SK-N-SH treated with all-trans-retinoic acid at 6 μM for 48 hours (cell line): ENCODE measurements at regions not wholly inside any gene's neighbourhood (a gene's known extent, or its start where the extent isn't known, plus 50 kb on each side); places are given as distances from the start of the nearest gene placed in this dataset.

ENCODE experiments used
- ATAC-seq: fragments of 200-7000 bp; cut with Tn5 transposase; 3 replicates; pipeline ENCODE4 v1.9.1; 2020; ENCODE audit warnings: mild to moderate bottlenecking, moderate library complexity
- CSDC2 ChIP-seq: fragments of 250-450 bp; sonication (Bioruptor Pico); IDR thresholded peaks from 2 replicates; pipeline ENCODE4 v1.5.0; 2020; ENCODE audit warnings: mild to moderate bottlenecking, moderate library complexity
- ISL1 ChIP-seq: fragments of 250-450 bp; sonication (Bioruptor Pico); IDR thresholded peaks from 2 replicates; pipeline ENCODE4 v2.1.2; 2022; ENCODE audit warnings: mild to moderate bottlenecking, moderate library complexity
- OSR1 ChIP-seq: fragments of 250-450 bp; sonication (Bioruptor Pico); IDR thresholded peaks from 2 replicates; pipeline ENCODE4 v1.8.0; 2022; ENCODE audit warnings: moderate library complexity, mild to moderate bottlenecking, inconsistent platforms
- PPARA ChIP-seq: fragments of 250-450 bp; sonication (Bioruptor Pico); IDR thresholded peaks from 2 replicates; pipeline ENCODE4 v1.5.0; 2020; ENCODE audit warnings: mild to moderate bottlenecking, borderline replicate concordance
- ZC3H10 ChIP-seq: fragments of 250-450 bp; sonication (Bioruptor Pico); IDR thresholded peaks from 2 replicates; pipeline ENCODE4 v1.5.1; 2021; ENCODE audit warnings: mild to moderate bottlenecking, moderate library complexity
- ZNF565 ChIP-seq: fragments of 450-650 bp; formaldehyde crosslinking; conservative IDR thresholded peaks from 2 replicates; pipeline ENCODE4 v1.5.0; 2020; ENCODE audit warnings: low read depth, mild to moderate bottlenecking, moderate library complexity
- TF ChIP-seq, protein P1 (sequence below): fragments of 250-450 bp; sonication (Bioruptor Pico); IDR thresholded peaks from 2 replicates; pipeline ENCODE4 v1.5.1; 2021; ENCODE audit warnings: mild to moderate bottlenecking, moderate library complexity
- TF ChIP-seq, protein P2 (sequence below): fragments of 250-450 bp; sonication (Bioruptor Pico); IDR thresholded peaks from 2 replicates; pipeline ENCODE4 v1.8.0; 2021; ENCODE audit warnings: low read depth, mild to moderate bottlenecking, moderate library complexity, borderline replicate concordance

DNA sequence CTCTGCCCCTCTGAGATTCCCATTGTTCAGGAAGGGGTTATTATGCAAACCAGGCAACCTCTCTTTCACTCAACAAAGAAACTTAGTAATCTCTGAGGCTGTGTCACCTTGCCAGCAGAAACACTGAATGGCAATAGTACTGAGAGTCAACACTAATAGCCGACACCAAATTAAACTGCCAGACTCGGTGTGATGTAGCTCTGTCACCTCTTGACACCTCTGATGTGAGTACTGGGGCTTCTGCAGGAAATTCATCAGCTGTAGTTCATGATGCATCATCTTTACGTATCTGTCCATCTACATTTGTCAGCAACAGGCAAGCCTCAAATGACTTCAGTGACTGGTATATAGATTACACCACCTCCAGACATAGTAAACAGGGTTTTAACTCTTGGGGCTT is 65.0 kb upstream of the ONECUT1 start:
- no peak for TF ChIP-seq ZNF565 (CRISPR knock-in tag)
- TF ChIP-seq CSDC2 = no peak
- no peak for TF ChIP-seq ZC3H10 (CRISPR knock-in tag)
- TF ChIP-seq, protein P1, sequence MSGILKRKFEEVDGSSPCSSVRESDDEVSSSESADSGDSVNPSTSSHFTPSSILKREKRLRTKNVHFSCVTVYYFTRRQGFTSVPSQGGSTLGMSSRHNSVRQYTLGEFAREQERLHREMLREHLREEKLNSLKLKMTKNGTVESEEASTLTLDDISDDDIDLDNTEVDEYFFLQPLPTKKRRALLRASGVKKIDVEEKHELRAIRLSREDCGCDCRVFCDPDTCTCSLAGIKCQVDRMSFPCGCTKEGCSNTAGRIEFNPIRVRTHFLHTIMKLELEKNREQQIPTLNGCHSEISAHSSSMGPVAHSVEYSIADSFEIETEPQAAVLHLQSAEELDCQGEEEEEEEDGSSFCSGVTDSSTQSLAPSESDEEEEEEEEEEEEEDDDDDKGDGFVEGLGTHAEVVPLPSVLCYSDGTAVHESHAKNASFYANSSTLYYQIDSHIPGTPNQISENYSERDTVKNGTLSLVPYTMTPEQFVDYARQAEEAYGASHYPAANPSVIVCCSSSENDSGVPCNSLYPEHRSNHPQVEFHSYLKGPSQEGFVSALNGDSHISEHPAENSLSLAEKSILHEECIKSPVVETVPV (CRISPR knock-in tag) = no peak
- no peak for TF ChIP-seq OSR1 (CRISPR knock-in tag)

DNA sequence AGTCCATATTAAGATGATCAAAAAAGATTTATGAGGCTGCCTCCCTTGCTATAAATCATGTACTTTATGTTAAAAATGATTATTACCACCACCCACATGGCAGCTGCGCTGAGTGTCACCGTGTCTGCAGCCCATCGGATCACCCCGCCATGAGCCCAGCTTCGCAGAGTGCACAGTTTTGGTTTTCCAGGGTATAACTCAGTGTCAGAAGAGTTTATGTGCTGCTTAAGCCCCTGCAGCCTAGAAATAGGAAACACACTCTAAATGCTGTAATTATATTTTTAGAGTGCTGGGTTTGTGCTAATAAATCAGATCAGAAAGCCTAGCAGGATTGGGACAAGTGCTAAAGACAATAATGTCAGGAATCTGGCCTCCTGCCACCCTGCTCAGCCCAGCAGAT is 54.7 kb upstream of the ONECUT1 start:
- TF ChIP-seq, protein P2, sequence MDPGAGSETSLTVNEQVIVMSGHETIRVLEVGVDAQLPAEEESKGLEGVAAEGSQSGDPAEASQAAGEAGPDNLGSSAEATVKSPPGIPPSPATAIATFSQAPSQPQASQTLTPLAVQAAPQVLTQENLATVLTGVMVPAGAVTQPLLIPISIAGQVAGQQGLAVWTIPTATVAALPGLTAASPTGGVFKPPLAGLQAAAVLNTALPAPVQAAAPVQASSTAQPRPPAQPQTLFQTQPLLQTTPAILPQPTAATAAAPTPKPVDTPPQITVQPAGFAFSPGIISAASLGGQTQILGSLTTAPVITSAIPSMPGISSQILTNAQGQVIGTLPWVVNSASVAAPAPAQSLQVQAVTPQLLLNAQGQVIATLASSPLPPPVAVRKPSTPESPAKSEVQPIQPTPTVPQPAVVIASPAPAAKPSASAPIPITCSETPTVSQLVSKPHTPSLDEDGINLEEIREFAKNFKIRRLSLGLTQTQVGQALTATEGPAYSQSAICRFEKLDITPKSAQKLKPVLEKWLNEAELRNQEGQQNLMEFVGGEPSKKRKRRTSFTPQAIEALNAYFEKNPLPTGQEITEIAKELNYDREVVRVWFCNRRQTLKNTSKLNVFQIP = no peak
- TF ChIP-seq ZNF565 (CRISPR knock-in tag) (no peak), PPARA (no peak), ISL1 (CRISPR knock-in tag) (no peak)
- ATAC-seq = no peak

More for the DNA sequence above, 65.0 kb upstream of the ONECUT1 start:
- ATAC-seq = no peak
